HG02973 (cell line): ENCODE measurements at regions not wholly inside any gene's neighbourhood (a gene's known extent, or its start where the extent isn't known, plus 50 kb on each side); places are given as distances from the start of the nearest gene placed in this dataset.

Experiments
- ATAC-seq: cut with Tn5 transposase; IDR thresholded peaks from one replicate; pipeline ENCODE4 v1.9.1; 2021; ENCODE audit warnings: moderate library complexity; ENCODE audit not compliant: unreplicated experiment

DNA sequence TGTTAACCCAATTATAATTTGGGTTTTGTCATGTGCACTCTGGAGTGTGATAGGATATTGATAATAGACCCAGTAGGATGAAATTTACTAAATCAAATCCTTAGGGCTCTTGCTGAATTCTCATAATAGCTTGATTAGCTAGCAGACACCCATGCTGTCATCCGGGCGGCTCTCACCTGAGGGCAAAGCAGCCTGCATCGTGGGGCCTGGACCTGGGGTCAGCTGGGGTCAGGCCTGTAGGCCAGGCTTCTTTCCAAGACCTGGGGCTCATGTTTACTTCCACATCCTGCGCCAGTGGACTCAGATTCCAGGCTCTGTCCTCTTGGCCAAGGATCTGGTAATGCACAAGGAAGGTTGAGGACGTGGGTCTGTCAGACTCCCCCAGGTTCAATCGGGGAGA is 486.3 kb downstream of the NPHP4 start:
- ATAC-seq, result no peak

DNA sequence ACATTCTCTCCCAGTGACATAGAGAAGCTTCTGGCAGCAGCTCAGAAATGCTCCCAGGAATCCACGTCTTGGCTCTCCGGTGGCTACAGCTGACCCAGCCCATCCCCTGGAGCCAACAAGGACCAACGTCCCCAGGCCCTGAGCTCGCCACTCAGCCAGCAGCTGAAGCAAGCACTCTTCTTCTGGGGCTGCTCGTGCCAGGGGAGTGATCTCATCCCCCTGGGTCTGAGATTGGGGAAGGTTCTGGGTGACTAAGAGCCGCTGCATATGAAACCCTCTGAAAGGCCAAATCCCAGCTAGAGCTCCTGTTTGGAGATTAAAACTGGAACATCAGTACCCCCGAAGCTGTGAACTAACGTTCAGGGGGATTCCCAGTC is 487.9 kb downstream of the NPHP4 start:
- ATAC-seq, result no peak

- ATAC-seq, result no peak
These were observed 488.5 kb downstream of the NPHP4 start for GRCh38 chr1:5503556-5504363.

DNA sequence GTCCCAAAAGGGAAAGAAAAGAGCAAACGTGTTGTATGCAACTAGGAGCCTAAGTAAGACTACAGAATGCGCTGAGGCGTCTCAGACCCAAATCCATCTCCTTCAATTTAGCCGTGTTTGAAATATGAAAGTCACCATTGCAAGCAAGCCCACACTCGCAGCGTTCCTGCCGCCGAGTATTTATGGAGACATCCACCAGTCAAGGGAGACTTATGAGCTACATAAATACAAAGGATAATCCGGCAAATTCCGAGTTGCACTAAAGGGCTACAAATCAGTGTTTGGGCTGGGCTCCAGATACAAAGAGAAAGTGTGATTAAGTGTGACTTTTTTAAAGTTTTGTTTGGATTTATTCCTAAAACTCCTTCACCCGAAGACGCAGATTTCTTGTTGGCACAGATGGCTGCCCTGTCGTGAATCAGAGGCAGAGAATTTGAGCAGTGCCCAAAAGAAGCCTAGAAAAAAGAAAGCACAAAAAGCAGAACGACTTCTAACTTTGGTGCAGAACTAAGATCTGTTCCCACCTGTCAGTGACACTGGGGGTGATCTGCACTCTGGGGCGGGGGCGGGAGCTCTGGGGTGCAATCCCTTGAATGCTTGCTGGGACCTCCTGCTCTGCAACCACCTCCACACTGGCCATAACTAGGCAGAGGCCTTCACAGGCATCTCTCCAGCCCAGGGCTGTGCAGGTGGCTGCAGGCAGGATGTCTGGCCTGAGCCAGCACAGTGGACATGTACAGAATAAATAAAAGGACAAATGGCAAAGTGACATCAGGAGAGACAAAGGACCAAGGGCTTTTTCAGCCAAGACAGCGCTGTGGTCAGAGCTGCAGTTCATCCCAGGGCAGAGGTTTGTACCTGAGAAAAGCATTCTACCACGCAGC is 489.7 kb downstream of the NPHP4 start:
- no peak for ATAC-seq

GRCh38 chr1:5501206-5501930 is 490.9 kb downstream of the NPHP4 start:
- no peak for ATAC-seq

DNA sequence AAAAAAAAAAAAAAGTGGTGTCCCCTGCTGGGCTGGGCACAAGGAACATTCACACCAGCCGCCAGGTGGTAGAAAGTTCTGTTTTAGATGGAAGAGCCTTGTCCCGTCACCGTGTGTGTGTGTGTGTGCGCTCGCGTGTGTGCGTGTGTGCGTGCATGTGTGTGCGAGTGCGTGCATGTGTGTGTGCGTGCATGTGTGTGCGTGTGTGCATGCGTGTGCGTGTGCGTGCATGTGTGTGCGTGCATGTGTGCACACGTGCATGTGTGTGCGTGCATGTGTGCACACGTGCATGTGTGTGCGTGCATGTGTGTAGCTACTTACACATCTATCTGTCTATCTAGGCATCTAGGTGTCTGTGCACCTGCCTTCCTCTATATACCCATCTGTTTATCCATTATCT is 491.7 kb downstream of the NPHP4 start:
- no peak for ATAC-seq

DNA sequence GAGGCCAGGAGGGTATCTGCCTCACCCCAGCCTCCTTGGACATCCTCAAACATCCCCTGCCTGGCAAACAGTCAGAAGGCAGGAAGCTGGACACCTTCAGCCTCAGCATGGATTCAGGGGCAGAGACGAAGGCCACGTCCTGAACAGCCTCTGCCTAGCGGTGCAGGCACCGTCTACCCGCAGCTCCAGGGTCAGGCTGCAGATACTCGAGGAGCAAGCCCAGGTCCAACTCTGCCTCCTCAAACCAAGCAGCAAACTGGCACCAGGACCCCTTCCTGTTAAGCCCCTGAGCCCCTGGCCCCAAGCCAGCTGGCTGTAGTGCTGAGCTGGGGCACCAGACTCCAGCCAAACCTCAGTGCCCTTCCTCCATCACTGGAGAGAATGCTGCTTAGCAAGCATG is 494.7 kb downstream of the NPHP4 start:
- ATAC-seq, result no peak

DNA sequence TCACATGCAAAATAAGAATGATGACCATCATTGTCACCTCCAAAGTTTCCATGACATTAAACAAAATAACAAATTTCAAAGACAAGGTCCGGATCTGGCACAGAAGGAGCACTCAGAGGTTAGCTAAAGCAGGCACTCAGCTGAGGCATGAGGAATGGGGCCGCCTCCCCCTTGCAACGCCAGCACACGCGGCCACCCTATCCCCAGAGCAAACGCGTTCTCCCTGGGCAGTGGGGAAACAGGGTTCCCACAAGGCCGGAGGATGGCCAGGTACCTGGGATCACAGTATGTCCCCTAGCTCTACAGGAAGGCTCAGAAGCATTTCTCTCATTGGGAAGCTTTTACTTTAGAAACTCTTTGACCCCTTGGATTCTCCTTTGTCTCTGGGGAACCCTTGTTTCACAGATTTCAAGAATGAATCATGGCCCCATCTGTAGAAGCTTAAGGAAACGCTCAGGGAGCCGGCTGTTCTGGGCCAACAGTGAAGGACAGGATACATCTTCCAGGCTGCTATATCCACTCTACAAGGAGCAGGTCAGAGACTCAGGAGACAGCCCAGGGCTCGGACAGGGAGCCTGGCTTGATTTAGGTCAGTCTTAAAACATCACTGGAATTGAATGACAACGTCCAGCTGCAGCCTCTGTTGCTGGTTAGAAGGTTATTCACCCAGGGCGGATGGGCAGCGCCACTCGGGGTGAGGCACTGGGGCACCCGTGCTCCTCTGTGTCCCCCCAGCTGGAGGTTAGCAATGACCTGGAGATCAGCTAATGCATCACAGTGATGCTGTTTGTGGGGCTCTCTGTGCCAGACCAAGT is 496.4 kb downstream of the NPHP4 start:
- no peak for ATAC-seq

DNA sequence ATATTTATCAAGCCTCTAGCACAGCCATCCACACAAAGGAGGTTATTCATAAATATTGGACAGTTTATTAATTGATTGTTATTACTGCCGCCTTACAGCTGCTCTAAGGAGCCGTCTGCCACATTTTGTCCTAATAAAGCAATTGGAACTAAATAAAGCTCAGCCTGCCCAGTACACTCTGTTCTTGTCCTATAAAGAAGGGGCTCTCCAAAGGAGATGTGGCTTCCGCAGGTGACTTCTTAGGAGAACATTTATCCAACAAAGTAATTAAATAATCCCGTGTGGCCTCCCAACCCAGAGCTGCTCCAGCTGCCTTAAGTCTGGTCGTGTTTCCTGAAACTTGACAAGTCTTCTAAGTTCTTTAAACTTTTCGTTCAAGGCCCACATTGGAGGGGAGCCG is 497.7 kb downstream of the NPHP4 start:
- no peak for ATAC-seq

- ATAC-seq, result no peak
These were observed 498.3 kb downstream of the NPHP4 start for GRCh38 chr1:5493851-5494311.

- ATAC-seq, result no peak
These were observed 498.9 kb downstream of the NPHP4 start for GRCh38 chr1:5493275-5493674.

- no peak for ATAC-seq
These were observed 499.4 kb downstream of the NPHP4 start for GRCh38 chr1:5492846-5493245.

- no peak for ATAC-seq
These were observed 500.9 kb downstream of the NPHP4 start for GRCh38 chr1:5491207-5491904.

GRCh38 chr1:5490635-5491034 is 501.6 kb downstream of the NPHP4 start:
- ATAC-seq, result no peak

GRCh38 chr1:5488448-5488847 is 503.8 kb downstream of the NPHP4 start:
- no peak for ATAC-seq

- ATAC-seq, result no peak
These were observed 506.1 kb downstream of the NPHP4 start for GRCh38 chr1:5485968-5486696.

GRCh38 chr1:5485436-5485835 is 506.8 kb downstream of the NPHP4 start:
- no peak for ATAC-seq

- no peak for ATAC-seq
These were observed 507.6 kb downstream of the NPHP4 start for GRCh38 chr1:5484451-5485165.

DNA sequence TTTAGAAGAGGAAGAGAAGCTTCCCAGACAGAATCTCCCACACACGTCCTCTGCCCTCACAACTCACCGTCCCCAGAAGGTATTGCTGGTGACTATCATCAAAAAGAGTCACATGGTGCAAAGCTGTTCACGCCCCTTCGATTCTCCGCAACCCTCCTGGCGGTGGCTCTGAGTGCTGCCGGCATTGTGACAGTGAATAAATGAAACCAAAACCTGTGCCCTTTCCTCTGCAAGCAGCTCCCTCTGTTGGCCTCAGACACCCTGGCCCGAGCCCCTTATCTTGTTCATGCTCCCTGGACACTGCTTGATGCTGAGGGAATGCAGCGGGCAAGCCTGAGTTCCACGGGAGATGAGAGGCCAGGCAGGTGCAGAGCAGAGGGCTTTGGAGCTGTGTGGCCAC is 510.3 kb downstream of the NPHP4 start:
- no peak for ATAC-seq
